ENCODE measurements at regions not wholly inside any gene's neighbourhood (a gene's known extent, or its start where the extent isn't known, plus 50 kb on each side); places are given as distances from the start of the nearest gene placed in this dataset.
A peak's percentile ranks its signal among the peaks of the same experiment; 100 is the strongest.

DNA sequence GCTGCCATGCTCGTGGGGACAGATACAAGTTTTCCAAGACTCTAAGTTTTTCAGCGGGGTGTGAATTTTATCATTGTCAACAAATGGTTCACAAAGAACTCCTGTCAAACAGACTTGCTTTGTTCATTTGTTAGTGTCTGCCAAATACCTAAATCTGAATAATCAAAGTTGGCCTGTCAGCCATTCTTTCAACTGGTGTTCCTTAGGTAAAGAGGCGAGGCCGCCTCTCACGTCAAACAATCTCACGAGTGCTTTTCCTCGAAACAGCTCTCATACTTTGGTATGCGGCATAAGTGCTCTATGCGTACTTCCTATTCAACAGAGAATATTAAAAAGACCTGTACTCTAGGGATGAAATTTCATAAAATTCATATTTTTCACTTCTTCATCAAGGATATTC is 51.4 kb upstream of the KANK4 start:
- no peak for DNase-seq (ENCODE audit: low spot score)

- DNase-seq (ENCODE audit: low spot score), result no peak
Observed at GRCh38 chr1:62371375-62371774, 52.1 kb upstream of the KANK4 start.

- DNase-seq (ENCODE audit: low spot score), result no peak
Observed at GRCh38 chr1:62373221-62373620, 54.0 kb upstream of the KANK4 start.

- no peak for DNase-seq (ENCODE audit: low spot score)
Observed at GRCh38 chr1:62377043-62377562, 57.9 kb upstream of the KANK4 start.

- DNase-seq (ENCODE audit: low spot score), result no peak
Observed at GRCh38 chr1:62380181-62380580, 56.7 kb upstream of the USP1 start.

GRCh38 chr1:62381831-62382657 is 54.8 kb upstream of the USP1 start:
- DNase-seq (ENCODE audit: low spot score), result no peak

- DNase-seq (ENCODE audit: low spot score), result no peak
Observed at GRCh38 chr1:62382658-62382955, 54.2 kb upstream of the USP1 start.

- peak; percentile 43 for DNase-seq (ENCODE audit: low spot score)
Observed at GRCh38 chr1:62384276-62385005, 52.4 kb upstream of the USP1 start.

DNA sequence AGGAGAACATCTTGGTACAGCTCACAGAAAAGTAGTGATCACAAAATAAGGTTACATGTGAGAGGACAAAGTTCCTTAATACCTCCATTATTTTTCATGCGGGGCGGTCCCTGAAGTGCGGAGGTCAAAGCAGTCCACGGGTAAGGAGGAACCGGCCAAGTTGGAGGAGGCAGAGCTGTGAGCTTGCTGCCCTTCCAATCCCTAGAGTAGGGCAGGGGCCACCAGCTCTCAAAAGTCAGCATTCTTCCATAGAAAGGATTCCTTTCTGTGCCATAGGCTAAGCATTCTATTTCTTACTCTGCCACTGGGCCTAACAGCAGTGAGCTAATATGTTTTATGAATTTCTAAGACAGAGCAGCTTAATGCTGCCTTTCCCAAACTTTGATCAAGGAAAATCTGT is 50.9 kb upstream of the USP1 start:
- no peak for DNase-seq (ENCODE audit: low spot score)

DNA sequence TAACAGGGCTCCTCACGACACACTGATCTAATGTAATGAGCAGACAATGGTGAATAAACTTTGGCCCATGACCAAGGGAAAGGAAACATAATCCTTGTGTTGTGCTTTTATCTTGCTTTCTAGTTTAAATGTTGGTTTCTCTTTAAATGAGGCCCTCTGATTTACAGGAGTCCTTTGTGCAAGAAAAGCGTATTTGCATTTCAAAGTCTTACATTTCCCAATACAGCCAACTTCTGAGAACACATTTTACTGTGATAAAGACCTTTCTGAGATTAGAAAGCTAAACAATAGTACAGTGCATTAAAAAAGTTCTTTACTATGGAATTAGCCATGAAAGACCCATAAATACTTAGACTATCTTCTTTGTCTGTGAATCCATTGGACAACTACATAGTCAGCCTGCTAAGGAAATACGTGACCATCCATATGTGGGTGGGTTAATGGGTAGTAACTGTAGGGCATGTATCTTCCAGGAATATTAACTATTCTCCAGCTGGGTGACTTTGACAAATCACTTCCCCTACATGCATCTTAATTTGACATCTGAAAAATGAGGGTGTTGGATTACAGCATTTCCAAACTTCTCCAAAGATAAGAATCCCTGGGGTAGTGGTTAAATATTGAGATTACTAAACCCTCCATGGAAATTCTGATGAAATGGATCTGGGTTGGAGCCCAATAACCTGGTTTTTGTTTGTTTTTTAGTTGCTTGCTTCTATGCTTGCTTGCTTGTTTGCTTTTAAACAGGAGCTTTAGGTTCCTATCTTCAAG is 50.3 kb upstream of the USP1 start:
- no peak for DNase-seq (ENCODE audit: low spot score)

Measured in globus pallidus (tissue), 1 donor.